SK-N-SH treated with all-trans-retinoic acid at 6 μM for 48 hours (cell line): ENCODE measurements at regions not wholly inside any gene's neighbourhood (a gene's known extent, or its start where the extent isn't known, plus 50 kb on each side); places are given as distances from the start of the nearest gene placed in this dataset.

Experiments
- OSR1 ChIP-seq: fragments of 250-450 bp; sonication (Bioruptor Pico); IDR thresholded peaks from 2 replicates; pipeline ENCODE4 v1.8.0; 2022; ENCODE audit warnings: moderate library complexity, mild to moderate bottlenecking, inconsistent platforms
- PATZ1 ChIP-seq: fragments of 250-450 bp; sonication (Bioruptor Pico); IDR thresholded peaks from 2 replicates; pipeline ENCODE4 v1.8.0; 2020; ENCODE audit warnings: mild to moderate bottlenecking, moderate library complexity, borderline replicate concordance
- ZNF565 ChIP-seq: fragments of 450-650 bp; formaldehyde crosslinking; conservative IDR thresholded peaks from 2 replicates; pipeline ENCODE4 v1.5.0; 2020; ENCODE audit warnings: low read depth, mild to moderate bottlenecking, moderate library complexity
- ZNF70 ChIP-seq: fragments of 450-650 bp; formaldehyde crosslinking; IDR thresholded peaks from 2 replicates; pipeline ENCODE4 v1.5.0; 2020; ENCODE audit warnings: mild to moderate bottlenecking, moderate library complexity

GRCh38 chr6:126824815-126825214 is 293.7 kb upstream of the RSPO3 start:
- TF ChIP-seq PATZ1 (CRISPR knock-in tag) (no peak), OSR1 (no peak), ZNF70 (CRISPR knock-in tag) (no peak), ZNF565 (CRISPR knock-in tag) (no peak)
